ENCODE measurements at regions not wholly inside any gene's neighbourhood (a gene's known extent, or its start where the extent isn't known, plus 50 kb on each side); places are given as distances from the start of the nearest gene placed in this dataset.

- H3K4me2 ChIP-seq (ENCODE audit: insufficient read depth, insufficient read length, low read length): no peak overlapping the region
- H3K27ac ChIP-seq (ENCODE audit: insufficient read length, low read depth, low read length): no peak overlapping the region
- WGBS (ENCODE audit: extremely low coverage, insufficient read length, low lambda C conversion rate): no CpG with 5 or more reads among the region's 3 CpGs
- H3K4ac ChIP-seq (ENCODE audit: low read depth, low read length): no peak overlapping the region
- H3K9ac ChIP-seq (ENCODE audit: extremely low read depth, insufficient read length, low read length): no peak overlapping the region
- H3K9me3 Mint-ChIP-seq: peaks cover 12 to 14% of the 10 kb centered on the region in 2 experiments
- H3K23ac ChIP-seq (ENCODE audit: insufficient read length, low read depth, low read length): no peak overlapping the region
- no peak overlapping the region for H3T11ph ChIP-seq (ENCODE audit: low read length)
- no peak overlapping the region for H2AK5ac ChIP-seq (ENCODE audit: insufficient read length, low read length)
- no peaks in the 10 kb centered on the region for H3K9me3 ChIP-seq (ENCODE audit: control insufficient read depth, low read depth, low read length)
- TF ChIP-seq CTCF (conservative IDR thresholded peaks at IDR 0.05): no peak
- H4K20me1 ChIP-seq (ENCODE audit: control insufficient read depth, insufficient read depth, insufficient read length): no peaks in the 10 kb centered on the region
- H2BK20ac ChIP-seq (ENCODE audit: low read depth, low read length, poor library complexity, severe bottlenecking): no peak overlapping the region
- H3K36me3 Mint-ChIP-seq (ENCODE audit: insufficient read depth in 1 of 3, low read depth in 3 of 3): peaks cover 4 to 9% (median 7%) of the 10 kb centered on the region in 3 experiments; a peak in 6 of 7 replicates
- no peaks in the 10 kb centered on the region for H3K27me3 Mint-ChIP-seq (ENCODE audit: low read depth)
- no peaks in the 10 kb centered on the region for H3K23me2 ChIP-seq (ENCODE audit: insufficient read length, low read depth, low read length, poor library complexity, severe bottlenecking)
- no peak overlapping the region for H4K8ac ChIP-seq (replicated peaks; ENCODE audit: insufficient read length, low read depth, low read length)
- DNase-seq: no peak
- no peak overlapping the region for H3K27ac Mint-ChIP-seq
- H2BK120ac ChIP-seq (ENCODE audit: low read depth, low read length, poor library complexity, severe bottlenecking): no peak overlapping the region
- no peaks in the 10 kb centered on the region for H3K79me1 ChIP-seq (ENCODE audit: insufficient read depth, low read depth, low read length, poor library complexity, severe bottlenecking)
- H3K18ac ChIP-seq (ENCODE audit: insufficient read length, low read depth, low read length): no peak overlapping the region
- H2BK5ac ChIP-seq (ENCODE audit: insufficient read length, low read length): no peak overlapping the region
- H4K91ac ChIP-seq (ENCODE audit: insufficient read length, low read depth, low read length): no peak overlapping the region
- no peak overlapping the region for H2AFZ ChIP-seq (ENCODE audit: low read length)
- no peaks in the 10 kb centered on the region for H3K4me1 ChIP-seq (ENCODE audit: insufficient read depth, low read length)
- no peaks in the 10 kb centered on the region for H3K79me2 ChIP-seq (ENCODE audit: insufficient read depth, low read length)
- H3K4me3 Mint-ChIP-seq: no peak overlapping the region
- no peak overlapping the region for H4K5ac ChIP-seq (ENCODE audit: insufficient read length, low read depth, low read length)
- H3K27me3 ChIP-seq (ENCODE audit: insufficient read depth, low read length): no peaks in the 10 kb centered on the region
- H3K14ac ChIP-seq (ENCODE audit: insufficient read depth, low read length): no peak overlapping the region
- H3K4me1 Mint-ChIP-seq: no peaks in the 10 kb centered on the region
- H3K56ac ChIP-seq (ENCODE audit: insufficient read length, low read depth, low read length): no peak overlapping the region
- H2BK12ac ChIP-seq (ENCODE audit: insufficient read length, low read depth, low read length): no peak overlapping the region
- no peak overlapping the region for H2BK15ac ChIP-seq (ENCODE audit: low read depth, low read length)
These were observed 492.2 kb downstream of the CNTN3 start for GRCh38 chr3:74122281-74122680.

Measured in H9 (cell line).